ENCODE measurements at regions not wholly inside any gene's neighbourhood (a gene's known extent, or its start where the extent isn't known, plus 50 kb on each side); places are given as distances from the start of the nearest gene placed in this dataset.

- TF ChIP-seq, protein P1, sequence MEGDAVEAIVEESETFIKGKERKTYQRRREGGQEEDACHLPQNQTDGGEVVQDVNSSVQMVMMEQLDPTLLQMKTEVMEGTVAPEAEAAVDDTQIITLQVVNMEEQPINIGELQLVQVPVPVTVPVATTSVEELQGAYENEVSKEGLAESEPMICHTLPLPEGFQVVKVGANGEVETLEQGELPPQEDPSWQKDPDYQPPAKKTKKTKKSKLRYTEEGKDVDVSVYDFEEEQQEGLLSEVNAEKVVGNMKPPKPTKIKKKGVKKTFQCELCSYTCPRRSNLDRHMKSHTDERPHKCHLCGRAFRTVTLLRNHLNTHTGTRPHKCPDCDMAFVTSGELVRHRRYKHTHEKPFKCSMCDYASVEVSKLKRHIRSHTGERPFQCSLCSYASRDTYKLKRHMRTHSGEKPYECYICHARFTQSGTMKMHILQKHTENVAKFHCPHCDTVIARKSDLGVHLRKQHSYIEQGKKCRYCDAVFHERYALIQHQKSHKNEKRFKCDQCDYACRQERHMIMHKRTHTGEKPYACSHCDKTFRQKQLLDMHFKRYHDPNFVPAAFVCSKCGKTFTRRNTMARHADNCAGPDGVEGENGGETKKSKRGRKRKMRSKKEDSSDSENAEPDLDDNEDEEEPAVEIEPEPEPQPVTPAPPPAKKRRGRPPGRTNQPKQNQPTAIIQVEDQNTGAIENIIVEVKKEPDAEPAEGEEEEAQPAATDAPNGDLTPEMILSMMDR (IDR thresholded peaks at IDR 0.05) = no peak
- TF ChIP-seq TCF7 (CRISPR knock-in tag; IDR thresholded peaks at IDR 0.05; ENCODE audit: low read depth) (no peak), JAZF1 (CRISPR knock-in tag; IDR thresholded peaks at IDR 0.05) (no peak), PRDM15 (CRISPR knock-in tag; IDR thresholded peaks at IDR 0.05) (no peak), ELF4 (CRISPR knock-in tag; IDR thresholded peaks at IDR 0.05; ENCODE audit: low read depth) (no peak)
- TF ChIP-seq, protein P2, sequence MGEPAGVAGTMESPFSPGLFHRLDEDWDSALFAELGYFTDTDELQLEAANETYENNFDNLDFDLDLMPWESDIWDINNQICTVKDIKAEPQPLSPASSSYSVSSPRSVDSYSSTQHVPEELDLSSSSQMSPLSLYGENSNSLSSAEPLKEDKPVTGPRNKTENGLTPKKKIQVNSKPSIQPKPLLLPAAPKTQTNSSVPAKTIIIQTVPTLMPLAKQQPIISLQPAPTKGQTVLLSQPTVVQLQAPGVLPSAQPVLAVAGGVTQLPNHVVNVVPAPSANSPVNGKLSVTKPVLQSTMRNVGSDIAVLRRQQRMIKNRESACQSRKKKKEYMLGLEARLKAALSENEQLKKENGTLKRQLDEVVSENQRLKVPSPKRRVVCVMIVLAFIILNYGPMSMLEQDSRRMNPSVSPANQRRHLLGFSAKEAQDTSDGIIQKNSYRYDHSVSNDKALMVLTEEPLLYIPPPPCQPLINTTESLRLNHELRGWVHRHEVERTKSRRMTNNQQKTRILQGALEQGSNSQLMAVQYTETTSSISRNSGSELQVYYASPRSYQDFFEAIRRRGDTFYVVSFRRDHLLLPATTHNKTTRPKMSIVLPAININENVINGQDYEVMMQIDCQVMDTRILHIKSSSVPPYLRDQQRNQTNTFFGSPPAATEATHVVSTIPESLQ (CRISPR knock-in tag; IDR thresholded peaks at IDR 0.05) = no peak
- TF ChIP-seq, protein P3, sequence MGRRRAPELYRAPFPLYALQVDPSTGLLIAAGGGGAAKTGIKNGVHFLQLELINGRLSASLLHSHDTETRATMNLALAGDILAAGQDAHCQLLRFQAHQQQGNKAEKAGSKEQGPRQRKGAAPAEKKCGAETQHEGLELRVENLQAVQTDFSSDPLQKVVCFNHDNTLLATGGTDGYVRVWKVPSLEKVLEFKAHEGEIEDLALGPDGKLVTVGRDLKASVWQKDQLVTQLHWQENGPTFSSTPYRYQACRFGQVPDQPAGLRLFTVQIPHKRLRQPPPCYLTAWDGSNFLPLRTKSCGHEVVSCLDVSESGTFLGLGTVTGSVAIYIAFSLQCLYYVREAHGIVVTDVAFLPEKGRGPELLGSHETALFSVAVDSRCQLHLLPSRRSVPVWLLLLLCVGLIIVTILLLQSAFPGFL (CRISPR knock-in tag; IDR thresholded peaks at IDR 0.05; ENCODE audit: borderline replicate concordance) = no peak
Measured at GRCh38 chr22:34476762-34477161, 556.5 kb upstream of the LARGE1 start.

All from WTC11 (cell line).